ENCODE measurements at regions not wholly inside any gene's neighbourhood (a gene's known extent, or its start where the extent isn't known, plus 50 kb on each side); places are given as distances from the start of the nearest gene placed in this dataset.

- TF ChIP-seq CTCF (IDR thresholded peaks at IDR 0.05; ENCODE audit: insufficient read depth, low read depth, low read length): no peak
- TF ChIP-seq EZH2 (IDR thresholded peaks at IDR 0.05; ENCODE audit: insufficient read depth, low read length): no peak
Measured at GRCh38 chr4:175369087-175369486, 443.0 kb downstream of the GPM6A start.
